GM23248 (cell line): ENCODE measurements at regions not wholly inside any gene's neighbourhood (a gene's known extent, or its start where the extent isn't known, plus 50 kb on each side); places are given as distances from the start of the nearest gene placed in this dataset.

Experiments used
- EZH2 ChIP-seq: fragments of 200-600 bp; sonication (generic); IDR thresholded peaks from 2 replicates; pipeline ENCODE4 v1.6.1; 2018; ENCODE audit warnings: antibody characterized with exemption, mild to moderate bottlenecking; ENCODE audit not compliant: insufficient read depth, poor library complexity, severe bottlenecking
- EZH2phosphoT487 ChIP-seq: fragments of 200-600 bp; sonication (generic); IDR thresholded peaks from 2 replicates; pipeline ENCODE4 v1.6.1; 2018; ENCODE audit warnings: antibody characterized with exemption, moderate library complexity, mild to moderate bottlenecking, low read depth; ENCODE audit not compliant: insufficient read depth

GRCh38 chr13:62327367-62327766 lies 911.7 kb upstream of the PCDH20 start:
- TF ChIP-seq EZH2, result no peak
- TF ChIP-seq EZH2phosphoT487, result no peak
